Lung microvascular endothelial cell (primary cell): ENCODE measurements at regions not wholly inside any gene's neighbourhood (a gene's known extent, or its start where the extent isn't known, plus 50 kb on each side); places are given as distances from the start of the nearest gene placed in this dataset.

Experiments
- DNase-seq, 2 donors: peaks; one replicate each; pipeline versions ENCODE4 v3.0.0 to v3.0.0-alpha.2; 2010; ENCODE audit warnings: low read depth in 2 of 2

- DNase-seq, result no peak
Observed at GRCh38 chr10:78993261-78993945, 75.4 kb upstream of the ZMIZ1 start.

- no peak for DNase-seq
Observed at GRCh38 chr10:78995987-78996791, 72.6 kb upstream of the ZMIZ1 start.

- no peak for DNase-seq
Observed at GRCh38 chr10:78996792-78997129, 72.0 kb upstream of the ZMIZ1 start.

- DNase-seq, result peak in 1 of 2 donors; percentile 40
Observed at GRCh38 chr10:78997635-78998618, 70.8 kb upstream of the ZMIZ1 start.

- DNase-seq, result peak; percentile 62 to 98
Observed at GRCh38 chr10:79001082-79001885, 67.5 kb upstream of the ZMIZ1 start.

GRCh38 chr10:79002336-79002735, 66.4 kb upstream of the ZMIZ1 start:
- DNase-seq, result no peak

- DNase-seq, result peak in 1 of 2 donors; percentile 23
Observed at GRCh38 chr10:79003183-79004100, 65.3 kb upstream of the ZMIZ1 start.

GRCh38 chr10:79004311-79004710, 64.5 kb upstream of the ZMIZ1 start:
- DNase-seq, result no peak

GRCh38 chr10:79005126-79005810, 63.5 kb upstream of the ZMIZ1 start:
- no peak for DNase-seq

GRCh38 chr10:79007018-79007417, 61.7 kb upstream of the ZMIZ1 start:
- no peak for DNase-seq

- no peak for DNase-seq
Observed at GRCh38 chr10:79007421-79008319, 61.1 kb upstream of the ZMIZ1 start.

GRCh38 chr10:79009145-79009544, 59.6 kb upstream of the ZMIZ1 start:
- no peak for DNase-seq

GRCh38 chr10:79012567-79012966, 56.2 kb upstream of the ZMIZ1 start:
- DNase-seq, result no peak

- no peak for DNase-seq
Observed at GRCh38 chr10:79013406-79013987, 55.3 kb upstream of the ZMIZ1 start.

- DNase-seq, result no peak
Observed at GRCh38 chr10:79014796-79015195, 54.0 kb upstream of the ZMIZ1 start.

- DNase-seq, result no peak
Observed at GRCh38 chr10:79017882-79018520, 50.8 kb upstream of the ZMIZ1 start.

GRCh38 chr10:79018521-79019011, 50.2 kb upstream of the ZMIZ1 start:
- peak in 1 of 2 donors; percentile 17 for DNase-seq
